ENCODE measurements at regions not wholly inside any gene's neighbourhood (a gene's known extent, or its start where the extent isn't known, plus 50 kb on each side); places are given as distances from the start of the nearest gene placed in this dataset.
A peak's percentile ranks its signal among the peaks of the same experiment; 100 is the strongest.

DNA sequence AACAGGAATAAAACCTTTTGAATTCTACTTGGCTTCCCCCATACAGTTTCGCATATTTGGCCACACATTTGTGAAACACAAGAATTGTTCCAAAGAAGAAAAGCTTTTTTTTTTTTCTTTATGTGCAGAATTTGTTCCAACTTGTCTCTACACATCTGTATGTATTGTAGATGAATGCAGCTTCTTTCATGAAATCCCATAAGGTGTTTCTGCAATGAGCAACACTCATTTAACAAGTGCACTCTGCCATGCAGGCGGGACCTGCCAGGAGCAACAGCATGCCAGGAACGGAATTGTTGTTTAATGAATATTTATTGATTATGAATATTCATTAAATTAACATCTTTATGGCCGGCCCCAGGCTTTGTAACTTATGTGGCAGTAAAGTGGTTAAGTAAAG, 1075.0 kb downstream of the TTLL7 start:
- intact Hi-C loops (cut with DNase I; ENCODE audit: low total_unique reads), result no loop called here
- DNase-seq (ENCODE audit: low spot score in 2 of 2), result no peak
- TF ChIP-seq, protein P1, sequence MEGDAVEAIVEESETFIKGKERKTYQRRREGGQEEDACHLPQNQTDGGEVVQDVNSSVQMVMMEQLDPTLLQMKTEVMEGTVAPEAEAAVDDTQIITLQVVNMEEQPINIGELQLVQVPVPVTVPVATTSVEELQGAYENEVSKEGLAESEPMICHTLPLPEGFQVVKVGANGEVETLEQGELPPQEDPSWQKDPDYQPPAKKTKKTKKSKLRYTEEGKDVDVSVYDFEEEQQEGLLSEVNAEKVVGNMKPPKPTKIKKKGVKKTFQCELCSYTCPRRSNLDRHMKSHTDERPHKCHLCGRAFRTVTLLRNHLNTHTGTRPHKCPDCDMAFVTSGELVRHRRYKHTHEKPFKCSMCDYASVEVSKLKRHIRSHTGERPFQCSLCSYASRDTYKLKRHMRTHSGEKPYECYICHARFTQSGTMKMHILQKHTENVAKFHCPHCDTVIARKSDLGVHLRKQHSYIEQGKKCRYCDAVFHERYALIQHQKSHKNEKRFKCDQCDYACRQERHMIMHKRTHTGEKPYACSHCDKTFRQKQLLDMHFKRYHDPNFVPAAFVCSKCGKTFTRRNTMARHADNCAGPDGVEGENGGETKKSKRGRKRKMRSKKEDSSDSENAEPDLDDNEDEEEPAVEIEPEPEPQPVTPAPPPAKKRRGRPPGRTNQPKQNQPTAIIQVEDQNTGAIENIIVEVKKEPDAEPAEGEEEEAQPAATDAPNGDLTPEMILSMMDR (IDR thresholded peaks at IDR 0.05), result no peak
- TF ChIP-seq POLR2A (IDR thresholded peaks at IDR 0.05), result no peak
- TF ChIP-seq POLR2AphosphoS5 (IDR thresholded peaks at IDR 0.05), result no peak
- no peaks in the 10 kb centered on the region for H3K27me3 ChIP-seq
- no peak overlapping the region for H3K4me3 ChIP-seq
- no peak overlapping the region for H3K27ac ChIP-seq
- no peaks in the 10 kb centered on the region for H3K36me3 ChIP-seq
- H3K9me3 ChIP-seq, result no peaks in the 10 kb centered on the region
- no peaks in the 10 kb centered on the region for H3K4me1 ChIP-seq

DNA sequence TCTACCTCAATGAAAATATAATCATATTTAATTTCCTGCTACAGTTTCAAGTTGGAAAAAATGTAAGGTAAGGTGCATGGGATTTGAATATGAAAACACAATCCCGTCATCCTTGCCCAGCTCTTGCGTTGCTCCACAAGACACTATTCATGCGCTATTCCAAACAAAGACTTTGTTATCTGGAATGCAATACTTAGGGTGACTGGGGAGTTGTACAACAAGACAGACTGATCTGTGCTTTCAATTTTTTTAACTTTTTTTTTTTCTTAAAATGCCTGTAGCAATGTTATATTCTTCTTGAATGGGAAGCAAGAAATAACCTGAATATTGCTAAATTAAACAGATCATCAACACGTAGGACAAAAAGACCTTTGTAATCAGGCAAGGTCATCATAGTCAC, 1077.2 kb downstream of the TTLL7 start:
- Histone ChIP-seq H3K27me3 (no peaks in the 10 kb centered on the region), H3K36me3 (no peaks in the 10 kb centered on the region), H3K4me1 (no peaks in the 10 kb centered on the region), H3K27ac (no peak overlapping the region), H3K4me3 (no peak overlapping the region), H3K9me3 (no peaks in the 10 kb centered on the region)
- TF ChIP-seq, protein P1 (IDR thresholded peaks at IDR 0.05), result no peak
- no peak for TF ChIP-seq POLR2A (IDR thresholded peaks at IDR 0.05)
- no peak for TF ChIP-seq POLR2AphosphoS5 (IDR thresholded peaks at IDR 0.05)
- intact Hi-C loops (cut with DNase I; ENCODE audit: low total_unique reads), result no loop called here
- DNase-seq (ENCODE audit: low spot score in 2 of 2), result no peak

GRCh38 chr1:82920418-82921248, 1078.3 kb downstream of the TTLL7 start:
- Histone ChIP-seq H3K9me3 (no peaks in the 10 kb centered on the region), H3K4me1 (no peaks in the 10 kb centered on the region), H3K4me3 (no peak overlapping the region), H3K27me3 (no peaks in the 10 kb centered on the region), H3K27ac (peak overlapping the region in 1 of 2 donors; percentile 11), H3K36me3 (no peaks in the 10 kb centered on the region)
- DNase-seq (ENCODE audit: low spot score in 2 of 2), result no peak
- no peak for TF ChIP-seq POLR2AphosphoS5 (IDR thresholded peaks at IDR 0.05)
- TF ChIP-seq, protein P1 (IDR thresholded peaks at IDR 0.05), result no peak
- no peak for TF ChIP-seq POLR2A (IDR thresholded peaks at IDR 0.05)
- intact Hi-C loops (cut with DNase I; ENCODE audit: low total_unique reads), result no loop called here

DNA sequence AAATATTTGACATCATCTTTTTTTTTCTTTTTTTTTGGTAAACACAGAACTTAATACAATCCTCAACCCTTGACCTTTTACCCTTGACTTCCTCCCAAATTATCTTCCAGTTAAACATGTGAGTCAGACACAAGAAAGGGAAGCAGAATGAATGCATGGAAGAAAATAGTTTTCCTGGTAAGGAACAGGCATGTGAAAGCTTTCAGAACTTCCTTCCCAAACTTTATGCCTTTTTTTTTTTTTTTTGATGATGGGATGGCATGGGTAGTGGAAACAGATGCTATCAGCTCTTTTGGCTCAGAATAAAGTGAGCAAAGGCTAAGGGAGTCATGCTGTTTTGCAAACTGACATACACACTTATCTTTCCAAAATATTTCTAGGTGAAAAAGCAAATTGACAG, 1079.1 kb downstream of the TTLL7 start:
- Histone ChIP-seq H3K4me3 (no peak overlapping the region), H3K27me3 (no peaks in the 10 kb centered on the region), H3K9me3 (no peaks in the 10 kb centered on the region), H3K4me1 (no peaks in the 10 kb centered on the region), H3K36me3 (no peaks in the 10 kb centered on the region), H3K27ac (peak overlapping the region in 1 of 2 donors; percentile 0)
- no peak for DNase-seq (ENCODE audit: low spot score in 2 of 2)
- TF ChIP-seq POLR2AphosphoS5 (IDR thresholded peaks at IDR 0.05) (no peak), POLR2A (IDR thresholded peaks at IDR 0.05) (no peak)
- TF ChIP-seq, protein P1 (IDR thresholded peaks at IDR 0.05), result no peak
- intact Hi-C loops (cut with DNase I; ENCODE audit: low total_unique reads), result no loop called here

GRCh38 chr1:82907313-82907712, 1091.6 kb downstream of the TTLL7 start:
- TF ChIP-seq POLR2AphosphoS5 (IDR thresholded peaks at IDR 0.05) (no peak), POLR2A (IDR thresholded peaks at IDR 0.05) (no peak)
- TF ChIP-seq, protein P1 (IDR thresholded peaks at IDR 0.05), result no peak
- H3K36me3 ChIP-seq, result no peaks in the 10 kb centered on the region
- no peak overlapping the region for H3K4me3 ChIP-seq
- intact Hi-C loops (cut with DNase I; ENCODE audit: low total_unique reads), result no loop called here
- H3K27me3 ChIP-seq, result no peaks in the 10 kb centered on the region
- H3K27ac ChIP-seq, result no peak overlapping the region
- H3K9me3 ChIP-seq, result no peaks in the 10 kb centered on the region
- no peaks in the 10 kb centered on the region for H3K4me1 ChIP-seq
- DNase-seq (ENCODE audit: low spot score in 2 of 2), result no peak
